Esophagus muscularis mucosa (tissue), 4 donors: ENCODE measurements at regions not wholly inside any gene's neighbourhood (a gene's known extent, or its start where the extent isn't known, plus 50 kb on each side); places are given as distances from the start of the nearest gene placed in this dataset.

Experiments used
- DNase-seq: peaks from one replicate; pipeline ENCODE4 v3.0.0-alpha.2; 2017; ENCODE audit errors: extremely low spot score
- H3K27ac ChIP-seq, 4 donors: fragments of 200-600 bp; sonication (generic); replicated peaks in 1 of 4; 1 replicate in 3 of 4; 2 replicates in 1 of 4; pipeline ENCODE4 v1.5.1; 2016 to 2019; ENCODE audit warnings: mild to moderate bottlenecking in 1 of 4
- H3K27me3 ChIP-seq, 4 donors: fragments of 200-600 bp; sonication (generic); one replicate each; pipeline versions ENCODE4 v1.5.1 to v1.6.0; 2016 to 2019
- H3K36me3 ChIP-seq, 4 donors: fragments of 200-600 bp; sonication (generic); one replicate each; pipeline ENCODE4 v1.5.1; 2016 to 2019
- H3K4me1 ChIP-seq, 4 donors: fragments of 200-600 bp; sonication (generic); one replicate each; pipeline ENCODE4 v1.5.1; 2016 to 2019
- H3K4me3 ChIP-seq, 4 donors: fragments of 200-600 bp; sonication (generic); 1 replicate in 2 of 4; 2 replicates in 2 of 4; pipeline ENCODE4 v1.5.1; 2016 to 2019; ENCODE audit warnings: mild to moderate bottlenecking in 4 of 4, moderate library complexity in 1 of 4
- H3K9me3 ChIP-seq, 4 donors: fragments of 200-600 bp; sonication (generic); 1 replicate in 3 of 4; 2 replicates in 1 of 4; pipeline ENCODE4 v1.5.1; 2016 to 2019
- CTCF ChIP-seq, 3 experiments: fragments of 200-600 bp in 2 of 3; fragments of 450-650 bp in 1 of 3; sonication (generic) in 2 of 3; IDR thresholded peaks; one replicate each; pipeline ENCODE4 v1.5.1; 2017 to 2019; ENCODE audit warnings: antibody characterized with exemption in 3 of 3, mild to moderate bottlenecking in 2 of 3, moderate library complexity in 1 of 3
- EP300 ChIP-seq: sonication (generic); formaldehyde crosslinking; IDR thresholded peaks from one replicate; pipeline ENCODE4 v1.6.1; 2017; ENCODE audit warnings: antibody characterized with exemption
- POLR2A ChIP-seq: fragments of 450-650 bp; IDR thresholded peaks from one replicate; pipeline ENCODE4 v1.6.1; 2017; ENCODE audit warnings: antibody characterized with exemption, moderate library complexity, mild to moderate bottlenecking, low read depth
- POLR2AphosphoS5 ChIP-seq, 2 donors: sonication (generic); formaldehyde crosslinking; IDR thresholded peaks; one replicate each; pipeline ENCODE4 v1.6.1; 2017; ENCODE audit warnings: antibody characterized with exemption in 2 of 2
- WGBS: methylation state at CpG from one replicate; pipeline ENCODE4 v1.1.5; 2018; 5-methylcytosine and 5-hydroxymethylcytosine counted together
- intact Hi-C: fragments of 100-400 bp; cut with DNase I; formaldehyde crosslinking; loops from one replicate; pipeline ENCODE4 v1.15.1; 2023

DNA sequence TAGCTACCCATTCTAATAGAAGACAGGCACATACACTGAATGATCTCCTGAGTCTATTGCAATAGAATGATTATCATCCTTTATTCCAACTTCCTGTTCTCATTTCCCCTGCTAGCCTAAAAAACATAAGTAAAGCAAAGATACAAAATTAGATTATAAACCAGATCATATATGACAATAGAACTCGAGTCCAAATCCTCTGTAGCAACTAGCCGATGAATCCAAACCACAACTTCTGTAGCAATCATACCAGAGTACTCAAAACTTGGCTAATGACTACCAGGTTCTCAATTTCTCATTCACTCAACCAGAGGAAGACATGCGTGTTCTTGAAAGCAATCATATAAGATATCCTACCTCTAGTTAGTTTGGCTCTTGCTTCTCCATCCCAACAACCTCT lies 622.1 kb downstream of the PSAT1 start:
- WGBS, result 61% methylated on average over 3 of the region's 3 CpGs
- no peak for DNase-seq
- Histone ChIP-seq H3K9me3 (no peaks in the 10 kb centered on the region), H3K4me3 (no peak overlapping the region), H3K4me1 (no peaks in the 10 kb centered on the region), H3K27me3 (no peaks in the 10 kb centered on the region), H3K36me3 (no peaks in the 10 kb centered on the region), H3K27ac (no peak overlapping the region)
- intact Hi-C loops, result no loop called here
- TF ChIP-seq CTCF (IDR thresholded peaks at IDR 0.05) (no peak), POLR2AphosphoS5 (IDR thresholded peaks at IDR 0.05) (no peak), EP300 (no peak)

DNA sequence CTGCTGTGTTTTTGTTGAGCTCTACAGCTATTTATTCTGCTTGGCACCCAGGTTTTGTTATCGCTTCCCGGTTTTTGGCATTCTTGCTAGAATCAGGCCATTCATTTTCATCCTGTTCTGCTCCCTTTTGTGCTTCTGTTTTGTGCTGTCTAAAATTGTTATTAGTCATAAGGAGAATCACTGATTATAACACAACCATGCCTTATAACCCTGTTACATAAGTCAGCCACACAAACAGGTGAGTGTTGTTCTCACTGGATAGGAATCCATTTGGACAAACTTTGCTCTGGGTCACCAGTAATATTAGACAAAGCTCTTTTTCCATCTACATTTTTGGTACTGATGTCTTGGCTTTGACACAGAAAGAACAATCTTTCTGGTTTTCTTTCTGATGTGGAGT lies 622.8 kb downstream of the PSAT1 start:
- no peaks in the 10 kb centered on the region for H3K4me1 ChIP-seq
- WGBS, result 89% methylated on average over 2 of the region's 2 CpGs
- no peak overlapping the region for H3K4me3 ChIP-seq
- H3K27me3 ChIP-seq, result no peaks in the 10 kb centered on the region
- TF ChIP-seq POLR2AphosphoS5 (IDR thresholded peaks at IDR 0.05) (no peak), POLR2A (no peak), EP300 (no peak), CTCF (IDR thresholded peaks at IDR 0.05) (no peak)
- no peaks in the 10 kb centered on the region for H3K9me3 ChIP-seq
- H3K27ac ChIP-seq, result no peak overlapping the region
- intact Hi-C loops, result no loop called here
- no peaks in the 10 kb centered on the region for H3K36me3 ChIP-seq
- DNase-seq, result no peak

DNA sequence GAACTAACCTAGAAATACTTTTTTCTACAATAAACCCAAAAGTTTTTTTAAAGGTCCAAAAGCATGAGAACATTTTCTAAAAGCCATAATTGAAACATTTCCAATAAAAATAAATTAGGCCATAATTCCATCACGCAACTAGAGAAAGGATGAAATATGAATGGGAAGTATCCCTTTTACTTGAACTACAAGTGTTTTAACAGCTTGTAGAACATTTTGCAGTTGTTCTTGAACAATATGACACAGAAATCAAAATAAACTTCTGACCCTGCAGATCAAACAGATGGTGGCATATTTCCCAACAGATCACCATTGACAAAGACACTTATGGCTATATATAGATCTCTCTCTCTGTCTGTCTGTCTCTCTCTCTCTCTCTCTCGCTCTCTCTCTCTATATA lies 624.4 kb downstream of the PSAT1 start:
- Histone ChIP-seq H3K27ac (no peak overlapping the region), H3K4me3 (no peak overlapping the region), H3K27me3 (no peaks in the 10 kb centered on the region), H3K9me3 (no peaks in the 10 kb centered on the region), H3K36me3 (no peaks in the 10 kb centered on the region), H3K4me1 (no peaks in the 10 kb centered on the region)
- 81% methylated on average over 2 of the region's 2 CpGs for whole genome bisulfite sequencing
- TF ChIP-seq POLR2A (no peak), CTCF (IDR thresholded peaks at IDR 0.05) (no peak), EP300 (no peak), POLR2AphosphoS5 (IDR thresholded peaks at IDR 0.05) (no peak)
- intact Hi-C loops, result no loop called here
- no peak for DNase-seq

- 78% methylated on average over 1 of the region's 1 CpG for WGBS
- Histone ChIP-seq H3K36me3 (no peaks in the 10 kb centered on the region), H3K4me1 (no peaks in the 10 kb centered on the region), H3K27me3 (no peaks in the 10 kb centered on the region), H3K27ac (no peak overlapping the region), H3K4me3 (no peak overlapping the region), H3K9me3 (no peaks in the 10 kb centered on the region)
- TF ChIP-seq POLR2AphosphoS5 (IDR thresholded peaks at IDR 0.05) (no peak), POLR2A (no peak)
- no peak for DNase-seq
- intact Hi-C loops, result no loop called here
Observed at GRCh38 chr9:78923966-78924659, 627.2 kb downstream of the PSAT1 start.

GRCh38 chr9:78927099-78927940 lies 630.4 kb downstream of the PSAT1 start:
- intact Hi-C loops, result no loop called here
- H3K9me3 ChIP-seq, result no peaks in the 10 kb centered on the region
- no peak for TF ChIP-seq CTCF (IDR thresholded peaks at IDR 0.05)
- TF ChIP-seq POLR2AphosphoS5 (IDR thresholded peaks at IDR 0.05), result no peak
- no peak for TF ChIP-seq POLR2A
- no peak for TF ChIP-seq EP300
- whole genome bisulfite sequencing, result 71% methylated on average over 1 of the region's 1 CpG
- no peaks in the 10 kb centered on the region for H3K4me1 ChIP-seq
- no peaks in the 10 kb centered on the region for H3K27me3 ChIP-seq
- H3K27ac ChIP-seq, result no peak overlapping the region
- no peaks in the 10 kb centered on the region for H3K36me3 ChIP-seq
- no peak overlapping the region for H3K4me3 ChIP-seq
- DNase-seq, result no peak
